ENCODE measurements at regions not wholly inside any gene's neighbourhood (a gene's known extent, or its start where the extent isn't known, plus 50 kb on each side); places are given as distances from the start of the nearest gene placed in this dataset.

- Histone ChIP-seq H3K27ac (ENCODE audit: low read depth in 1 of 2, low read length in 2 of 2) (no peak overlapping the region), H3K4me3 (ENCODE audit: low read depth in 1 of 3, low read length in 3 of 3) (no peak overlapping the region), H3K36me3 (ENCODE audit: control insufficient read depth in 4 of 4, insufficient read depth in 3 of 4, low read depth in 1 of 4, low read length in 3 of 4) (no peaks in the 10 kb centered on the region), H3K9ac (ENCODE audit: low read depth in 1 of 2, low read length in 2 of 2) (no peak overlapping the region), H3K4me1 (ENCODE audit: control insufficient read depth in 4 of 4, insufficient read depth in 4 of 4, low read length in 3 of 4) (no peaks in the 10 kb centered on the region), H3K9me3 (ENCODE audit: control insufficient read depth in 4 of 4, low read length in 3 of 4) (no peaks in the 10 kb centered on the region), H3K27me3 (ENCODE audit: control insufficient read depth in 4 of 4, insufficient read depth in 4 of 4, low read length in 3 of 4) (no peaks in the 10 kb centered on the region)
- DNase-seq (ENCODE audit: low spot score): no peak
- TF ChIP-seq HNF4G (IDR thresholded peaks at IDR 0.05): no peak
- no peak for TF ChIP-seq NR2F2 (IDR thresholded peaks at IDR 0.05)
- no peak for TF ChIP-seq GABPA (IDR thresholded peaks at IDR 0.05 in 1 of 2, conservative IDR thresholded peaks at IDR 0.05 in 1 of 2)
- no peak for TF ChIP-seq FOXA1 (IDR thresholded peaks at IDR 0.05)
- no peak for TF ChIP-seq FOXA2 (IDR thresholded peaks at IDR 0.05)
- TF ChIP-seq TAF1 (conservative IDR thresholded peaks at IDR 0.05): no peak
- no peak for TF ChIP-seq EGR1 (IDR thresholded peaks at IDR 0.05; ENCODE audit: low read depth in 2 of 2)
- TF ChIP-seq CTCF (IDR thresholded peaks at IDR 0.05; ENCODE audit: low read depth, low read length, missing input control): no peak
- TF ChIP-seq RXRA (IDR thresholded peaks at IDR 0.05): no peak
- no peak for TF ChIP-seq ZBTB33 (IDR thresholded peaks at IDR 0.05)
- TF ChIP-seq HNF4A (conservative IDR thresholded peaks at IDR 0.05): no peak
- no peak for TF ChIP-seq ATF3 (IDR thresholded peaks at IDR 0.05)
- TF ChIP-seq RAD21 (IDR thresholded peaks at IDR 0.05): no peak
- no peak for TF ChIP-seq MAX (IDR thresholded peaks at IDR 0.05)
- WGBS: 98% methylated on average over 2 of the region's 2 CpGs
These were observed 364.1 kb upstream of the KCNMB2 start for GRCh38 chr3:178172121-178172520.

GRCh38 chr3:178174201-178174915 lies 361.9 kb upstream of the KCNMB2 start:
- H3K27ac ChIP-seq (ENCODE audit: low read depth in 1 of 2, low read length in 2 of 2): no peak overlapping the region
- H3K9me3 ChIP-seq (ENCODE audit: control insufficient read depth in 4 of 4, low read length in 3 of 4): no peaks in the 10 kb centered on the region
- no peaks in the 10 kb centered on the region for H3K36me3 ChIP-seq (ENCODE audit: control insufficient read depth in 4 of 4, insufficient read depth in 3 of 4, low read depth in 1 of 4, low read length in 3 of 4)
- H3K4me3 ChIP-seq (ENCODE audit: low read depth in 1 of 3, low read length in 3 of 3): no peak overlapping the region
- TF ChIP-seq TAF1 (conservative IDR thresholded peaks at IDR 0.05): no peak
- TF ChIP-seq HNF4G (IDR thresholded peaks at IDR 0.05): no peak
- no peak for TF ChIP-seq REST (IDR thresholded peaks at IDR 0.05)
- no peak for TF ChIP-seq GABPA (IDR thresholded peaks at IDR 0.05 in 1 of 2, conservative IDR thresholded peaks at IDR 0.05 in 1 of 2)
- no peak for TF ChIP-seq RXRA (IDR thresholded peaks at IDR 0.05)
- no peak for TF ChIP-seq MAX (IDR thresholded peaks at IDR 0.05)
- TF ChIP-seq EGR1 (IDR thresholded peaks at IDR 0.05; ENCODE audit: low read depth in 2 of 2): no peak
- WGBS: 60% methylated on average over 2 of the region's 2 CpGs
- H3K9ac ChIP-seq (ENCODE audit: low read depth in 1 of 2, low read length in 2 of 2): no peak overlapping the region
- no peaks in the 10 kb centered on the region for H3K4me1 ChIP-seq (ENCODE audit: control insufficient read depth in 4 of 4, insufficient read depth in 4 of 4, low read length in 3 of 4)
- no peaks in the 10 kb centered on the region for H3K27me3 ChIP-seq (ENCODE audit: control insufficient read depth in 4 of 4, insufficient read depth in 4 of 4, low read length in 3 of 4)
- no peak for DNase-seq (ENCODE audit: low spot score)
